DND-41 (cell line): ENCODE measurements at regions not wholly inside any gene's neighbourhood (a gene's known extent, or its start where the extent isn't known, plus 50 kb on each side); places are given as distances from the start of the nearest gene placed in this dataset.

Source experiments
- ATAC-seq: fragments of 200-7000 bp; cut with Tn5 transposase; 3 replicates; pipeline ENCODE4 v1.9.1; 2021; ENCODE audit warnings: low read depth; ENCODE audit not compliant: insufficient read depth
- DNase-seq: peaks from one replicate; pipeline ENCODE4 v3.0.0-alpha.2; 2020
- H2AFZ ChIP-seq: 2 replicates; pipeline ENCODE4 v1.6.0; 2012; ENCODE audit warnings: low read depth, low read length
- H3K27ac ChIP-seq: 2 replicates; pipeline ENCODE4 v1.5.1; 2012; ENCODE audit warnings: low read length, inconsistent platforms
- H3K27me3 ChIP-seq: fragments of 200-600 bp; sonication (generic); 2 replicates; pipeline ENCODE4 v1.6.0; 2012; ENCODE audit warnings: low read length, mild to moderate bottlenecking, inconsistent platforms; ENCODE audit not compliant: insufficient read depth, poor library complexity
- H3K36me3 ChIP-seq: 2 replicates; pipeline ENCODE4 v1.5.1; 2012; ENCODE audit warnings: low read length, inconsistent platforms; ENCODE audit not compliant: insufficient read depth
- H3K4me1 ChIP-seq: 2 replicates; pipeline ENCODE4 v1.5.1; 2012; ENCODE audit warnings: mild to moderate bottlenecking, low read length; ENCODE audit not compliant: insufficient read depth
- H3K4me2 ChIP-seq: 2 replicates; pipeline ENCODE4 v1.6.0; 2012; ENCODE audit warnings: mild to moderate bottlenecking, moderate library complexity, low read length, inconsistent platforms; ENCODE audit not compliant: insufficient read depth
- H3K4me3 ChIP-seq, 2 experiments: fragments of 200-600 bp in 1 of 2; shearing (Covaris generic) in 1 of 2; 2 replicates each; pipeline ENCODE4 v1.5.1; 2012 to 2016; ENCODE audit warnings: inconsistent platforms in 2 of 2, low read length in 2 of 2, mild to moderate bottlenecking in 2 of 2, low read depth in 1 of 2, moderate library complexity in 1 of 2
- H3K79me2 ChIP-seq: 2 replicates; pipeline ENCODE4 v1.6.0; 2012; ENCODE audit warnings: low read length, inconsistent platforms; ENCODE audit not compliant: insufficient read depth
- H3K9ac ChIP-seq: 2 replicates; pipeline ENCODE4 v1.6.0; 2012; ENCODE audit warnings: low read depth, mild to moderate bottlenecking, inconsistent platforms, low read length, moderate library complexity
- H3K9me3 ChIP-seq: 2 replicates; pipeline ENCODE4 v1.5.1; 2012; ENCODE audit warnings: low read length, moderate library complexity, mild to moderate bottlenecking, inconsistent platforms; ENCODE audit not compliant: insufficient read depth, severe bottlenecking
- H4K20me1 ChIP-seq: 2 replicates; pipeline ENCODE4 v1.6.0; 2012; ENCODE audit warnings: low read length; ENCODE audit not compliant: insufficient read depth
- EZH2 ChIP-seq: IDR thresholded peaks from 3 replicates; pipeline ENCODE4 v1.6.1; 2012; ENCODE audit warnings: borderline replicate concordance, low read depth, mild to moderate bottlenecking, moderate library complexity, low read length, inconsistent platforms; ENCODE audit not compliant: severe bottlenecking
- TF ChIP-seq, protein P1 (sequence below): IDR thresholded peaks from 2 replicates; pipeline ENCODE4 v1.5.1; 2012; ENCODE audit warnings: borderline replicate concordance, low read length, moderate library complexity, mild to moderate bottlenecking; ENCODE audit not compliant: poor library complexity, severe bottlenecking; ENCODE audit errors: extremely low read depth

DNA sequence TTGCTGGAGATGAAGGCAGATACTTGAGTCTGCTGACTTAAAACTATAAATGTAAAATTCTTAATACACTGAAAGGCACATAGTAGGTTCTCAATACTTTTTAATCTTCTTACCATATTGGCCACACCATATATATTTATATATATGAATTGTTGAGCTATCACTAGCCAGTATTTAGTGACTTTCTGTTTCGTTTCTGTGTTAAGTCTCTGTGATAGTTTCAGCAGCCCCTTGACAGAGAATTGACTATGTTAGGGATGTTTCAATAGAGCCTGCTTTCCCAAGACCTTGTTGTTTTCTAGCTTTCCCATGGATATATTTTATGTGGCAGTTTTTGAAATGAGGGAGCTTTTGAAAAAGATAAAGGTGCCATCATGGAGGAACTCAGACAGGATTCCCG is 206.5 kb upstream of the GOT2 start:
- H3K27ac ChIP-seq, result no peak overlapping the region
- no peak for TF ChIP-seq EZH2
- TF ChIP-seq, protein P1, sequence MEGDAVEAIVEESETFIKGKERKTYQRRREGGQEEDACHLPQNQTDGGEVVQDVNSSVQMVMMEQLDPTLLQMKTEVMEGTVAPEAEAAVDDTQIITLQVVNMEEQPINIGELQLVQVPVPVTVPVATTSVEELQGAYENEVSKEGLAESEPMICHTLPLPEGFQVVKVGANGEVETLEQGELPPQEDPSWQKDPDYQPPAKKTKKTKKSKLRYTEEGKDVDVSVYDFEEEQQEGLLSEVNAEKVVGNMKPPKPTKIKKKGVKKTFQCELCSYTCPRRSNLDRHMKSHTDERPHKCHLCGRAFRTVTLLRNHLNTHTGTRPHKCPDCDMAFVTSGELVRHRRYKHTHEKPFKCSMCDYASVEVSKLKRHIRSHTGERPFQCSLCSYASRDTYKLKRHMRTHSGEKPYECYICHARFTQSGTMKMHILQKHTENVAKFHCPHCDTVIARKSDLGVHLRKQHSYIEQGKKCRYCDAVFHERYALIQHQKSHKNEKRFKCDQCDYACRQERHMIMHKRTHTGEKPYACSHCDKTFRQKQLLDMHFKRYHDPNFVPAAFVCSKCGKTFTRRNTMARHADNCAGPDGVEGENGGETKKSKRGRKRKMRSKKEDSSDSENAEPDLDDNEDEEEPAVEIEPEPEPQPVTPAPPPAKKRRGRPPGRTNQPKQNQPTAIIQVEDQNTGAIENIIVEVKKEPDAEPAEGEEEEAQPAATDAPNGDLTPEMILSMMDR, result no peak
- no peak overlapping the region for H3K4me3 ChIP-seq
- DNase-seq (no peak), ATAC-seq (no peak)
- H3K4me1 ChIP-seq, result no peaks in the 10 kb centered on the region
- H4K20me1 ChIP-seq, result no peaks in the 10 kb centered on the region
- H3K36me3 ChIP-seq, result no peaks in the 10 kb centered on the region
- no peaks in the 10 kb centered on the region for H3K79me2 ChIP-seq
- H3K9me3 ChIP-seq, result no peaks in the 10 kb centered on the region
- no peak overlapping the region for H3K4me2 ChIP-seq
- H3K9ac ChIP-seq, result no peak overlapping the region
- H3K27me3 ChIP-seq, result no peaks in the 10 kb centered on the region
- H2AFZ ChIP-seq, result no peak overlapping the region

DNA sequence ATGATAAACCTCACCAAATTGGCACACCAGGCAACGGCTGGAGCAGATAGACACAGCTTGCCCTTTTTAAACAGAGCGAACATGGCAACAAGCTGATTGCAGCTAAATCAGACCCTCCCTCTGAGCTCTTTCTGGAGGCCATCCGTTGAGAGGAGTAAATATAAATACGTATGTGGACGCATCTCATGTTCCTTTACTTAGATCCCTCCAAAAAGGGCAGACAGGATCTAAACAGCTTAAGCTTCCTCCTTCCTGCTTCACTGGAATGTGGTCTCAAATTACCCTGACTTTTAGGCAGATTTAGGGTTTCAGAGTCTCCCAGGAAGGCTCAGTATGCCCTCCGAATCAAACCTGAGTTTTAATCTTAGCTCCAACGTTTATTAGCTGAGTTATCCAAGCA is 204.7 kb upstream of the GOT2 start:
- Histone ChIP-seq H3K27ac (no peak overlapping the region), H3K4me1 (no peaks in the 10 kb centered on the region), H3K9ac (no peak overlapping the region), H3K4me3 (no peak overlapping the region), H3K9me3 (no peaks in the 10 kb centered on the region), H4K20me1 (no peaks in the 10 kb centered on the region), H3K27me3 (no peaks in the 10 kb centered on the region), H2AFZ (no peak overlapping the region), H3K36me3 (no peaks in the 10 kb centered on the region), H3K4me2 (no peak overlapping the region), H3K79me2 (no peaks in the 10 kb centered on the region)
- no peak for ATAC-seq
- DNase-seq, result no peak
- TF ChIP-seq, protein P1, result no peak
- no peak for TF ChIP-seq EZH2

DNA sequence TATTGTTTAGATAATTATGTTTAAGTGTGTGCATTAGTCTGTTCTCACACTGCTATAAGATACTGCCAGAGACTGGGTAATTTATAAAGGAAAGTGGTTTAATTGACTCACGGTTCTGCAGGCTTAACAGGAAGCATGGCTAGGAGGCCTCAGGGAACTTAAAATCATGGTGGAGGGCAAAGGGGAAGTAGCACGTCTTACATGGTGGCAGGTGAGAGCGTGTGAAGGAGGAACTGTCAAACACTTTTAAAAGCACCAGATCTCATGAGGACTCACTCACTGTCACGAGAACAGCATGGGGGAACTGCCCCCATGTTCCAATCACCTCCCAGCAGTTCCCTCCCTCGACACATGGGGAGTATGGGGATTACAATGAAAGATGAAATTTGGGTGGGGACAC is 203.5 kb upstream of the GOT2 start:
- no peaks in the 10 kb centered on the region for H3K36me3 ChIP-seq
- H4K20me1 ChIP-seq, result no peaks in the 10 kb centered on the region
- H3K27ac ChIP-seq, result no peak overlapping the region

More for the DNA sequence above, 203.5 kb upstream of the GOT2 start:
- H3K4me3 ChIP-seq, result no peak overlapping the region
- no peak overlapping the region for H3K4me2 ChIP-seq
- TF ChIP-seq, protein P1, result no peak
- TF ChIP-seq EZH2, result no peak
- no peaks in the 10 kb centered on the region for H3K79me2 ChIP-seq
- H2AFZ ChIP-seq, result no peak overlapping the region
- H3K9me3 ChIP-seq, result no peaks in the 10 kb centered on the region
- no peak overlapping the region for H3K9ac ChIP-seq
- no peaks in the 10 kb centered on the region for H3K4me1 ChIP-seq
- DNase-seq (no peak), ATAC-seq (no peak)
- H3K27me3 ChIP-seq, result no peaks in the 10 kb centered on the region
